ENCODE measurements at regions not wholly inside any gene's neighbourhood (a gene's known extent, or its start where the extent isn't known, plus 50 kb on each side); places are given as distances from the start of the nearest gene placed in this dataset.

- TF ChIP-seq CTCF (conservative IDR thresholded peaks at IDR 0.05 in 1 of 2, IDR thresholded peaks at IDR 0.05 in 1 of 2; ENCODE audit: extremely low read depth in 1 of 2, insufficient read depth in 1 of 2, low read depth in 1 of 2, low read length in 2 of 2) (peak; percentile 18 to 38), EZH2 (IDR thresholded peaks at IDR 0.05; ENCODE audit: borderline replicate concordance, low read length) (no peak)
These were observed 65.6 kb upstream of the PTGR2 start for GRCh38 chr14:73785834-73786635.

Data from mammary epithelial cell (primary cell).